Astrocyte (in vitro differentiated cells and primary cell): ENCODE measurements at regions not wholly inside any gene's neighbourhood (a gene's known extent, or its start where the extent isn't known, plus 50 kb on each side); places are given as distances from the start of the nearest gene placed in this dataset.

Experiments
- DNase-seq: peaks from one replicate; pipeline ENCODE4 v3.0.0-alpha.2; 2010; ENCODE audit warnings: low read depth
- FAIRE-seq: peaks from 2 replicates; lab custom pipeline; 2011; peaks lifted over from hg19 to GRCh38; lab: Jason Lieb, UNC
- H2AFZ ChIP-seq: 2 replicates; pipeline ENCODE4 v1.6.0; 2012; ENCODE audit warnings: low read depth, low read length, inconsistent platforms
- H3K27ac ChIP-seq: 2 replicates; pipeline ENCODE4 v1.5.1; 2011; ENCODE audit warnings: low read depth, low read length, inconsistent platforms
- H3K27me3 ChIP-seq: 2 replicates; pipeline ENCODE4 v1.6.0; 2011; ENCODE audit warnings: low read length, inconsistent platforms; ENCODE audit not compliant: insufficient read depth
- H3K36me3 ChIP-seq: 2 replicates; pipeline ENCODE4 v1.5.1; 2011; ENCODE audit warnings: low read length, inconsistent platforms; ENCODE audit not compliant: insufficient read depth
- H3K4me1 ChIP-seq: 2 replicates; pipeline ENCODE4 v1.5.1; 2011; ENCODE audit warnings: low read length, inconsistent platforms; ENCODE audit not compliant: insufficient read depth
- H3K4me2 ChIP-seq: 2 replicates; pipeline ENCODE4 v1.6.0; 2012; ENCODE audit warnings: low read length, inconsistent platforms
- H3K4me3 ChIP-seq: 2 replicates; pipeline ENCODE4 v1.5.1; 2011; ENCODE audit warnings: low read depth, mild to moderate bottlenecking, low read length, inconsistent platforms; ENCODE audit not compliant: insufficient read depth
- H3K79me2 ChIP-seq: 2 replicates; pipeline ENCODE4 v1.6.0; 2012; ENCODE audit warnings: mild to moderate bottlenecking, low read length, inconsistent platforms; ENCODE audit not compliant: insufficient read depth
- H3K9ac ChIP-seq: 2 replicates; pipeline ENCODE4 v1.6.0; 2012; ENCODE audit warnings: mild to moderate bottlenecking, low read length, inconsistent platforms
- H3K9me3 ChIP-seq: 2 replicates; pipeline ENCODE4 v1.5.1; 2012; ENCODE audit warnings: low read depth, mild to moderate bottlenecking, low read length, inconsistent platforms; ENCODE audit not compliant: insufficient read depth
- H4K20me1 ChIP-seq: 2 replicates; pipeline ENCODE4 v1.6.0; 2012; ENCODE audit warnings: low read length, inconsistent platforms; ENCODE audit not compliant: insufficient read depth
- H3K27ac Mint-ChIP-seq: one replicate; pipeline ENCODE4 v1.8.0; 2021; ENCODE audit warnings: mild to moderate bottlenecking, mixed read lengths; ENCODE audit not compliant: unreplicated experiment
- H3K27me3 Mint-ChIP-seq: one replicate; pipeline ENCODE4 v1.8.0; 2021; ENCODE audit warnings: low read depth, mixed read lengths; ENCODE audit not compliant: unreplicated experiment
- H3K36me3 Mint-ChIP-seq: one replicate; pipeline ENCODE4 v1.8.0; 2021; ENCODE audit warnings: low read depth, mixed read lengths; ENCODE audit not compliant: unreplicated experiment
- H3K4me1 Mint-ChIP-seq: one replicate; pipeline ENCODE4 v1.8.0; 2021; ENCODE audit warnings: low read depth, mixed read lengths; ENCODE audit not compliant: unreplicated experiment
- H3K4me3 Mint-ChIP-seq: one replicate; pipeline ENCODE4 v1.8.0; 2021; ENCODE audit warnings: mild to moderate bottlenecking, moderate library complexity, mixed read lengths; ENCODE audit not compliant: unreplicated experiment
- H3K9me3 Mint-ChIP-seq: one replicate; pipeline ENCODE4 v1.8.0; 2021; ENCODE audit warnings: mild to moderate bottlenecking, mixed read lengths; ENCODE audit not compliant: unreplicated experiment
- EZH2 ChIP-seq: IDR thresholded peaks from 2 replicates; pipeline ENCODE4 v1.6.1; 2012; ENCODE audit warnings: mild to moderate bottlenecking, low read length, inconsistent platforms; ENCODE audit not compliant: insufficient read depth
- TF ChIP-seq, protein P1 (sequence below): IDR thresholded peaks from 2 replicates; pipeline ENCODE4 v1.5.1; 2011; ENCODE audit warnings: low read depth, mild to moderate bottlenecking, inconsistent platforms, low read length, moderate library complexity; ENCODE audit not compliant: insufficient read depth

DNA sequence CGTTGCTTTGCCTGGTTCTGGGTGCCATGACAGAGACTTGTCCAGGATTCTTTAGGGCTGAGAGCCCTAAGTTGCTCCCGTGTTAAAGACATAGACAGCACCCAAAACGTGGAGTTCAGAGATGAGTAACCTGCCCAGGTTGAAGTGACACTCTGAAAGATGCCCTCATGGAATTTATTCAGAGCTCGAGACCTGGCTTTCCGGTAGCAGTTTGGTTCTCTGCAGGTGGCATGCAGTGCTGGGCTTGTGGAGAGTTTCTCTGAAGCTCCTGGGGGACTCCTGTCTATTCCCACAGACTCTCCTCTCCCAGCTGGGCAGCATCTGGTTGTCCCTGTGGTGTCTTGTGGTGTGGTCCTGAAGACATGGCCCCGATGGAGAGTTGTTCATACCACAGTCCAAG is 241.0 kb downstream of the RHOU start:
- Histone ChIP-seq H3K27me3 (peaks cover 3% of the 10 kb centered on the region), H3K4me2 (no peak overlapping the region), H3K9me3 (no peaks in the 10 kb centered on the region), H3K9ac (no peak overlapping the region), H3K4me3 (no peak overlapping the region), H3K4me1 (no peaks in the 10 kb centered on the region), H3K27ac (no peak overlapping the region), H3K36me3 (no peaks in the 10 kb centered on the region), H2AFZ (no peak overlapping the region), H3K79me2 (no peaks in the 10 kb centered on the region), H4K20me1 (no peaks in the 10 kb centered on the region)
- Mint-ChIP-seq H3K36me3 (no peaks in the 10 kb centered on the region), H3K4me1 (peaks cover 1% of the 10 kb centered on the region), H3K4me3 (no peak overlapping the region), H3K27me3 (peaks cover 21% of the 10 kb centered on the region), H3K27ac (no peak overlapping the region), H3K9me3 (no peaks in the 10 kb centered on the region)
- DNase-seq (no peak), FAIRE-seq (no peak)
- no peak for TF ChIP-seq EZH2
- TF ChIP-seq, protein P1, sequence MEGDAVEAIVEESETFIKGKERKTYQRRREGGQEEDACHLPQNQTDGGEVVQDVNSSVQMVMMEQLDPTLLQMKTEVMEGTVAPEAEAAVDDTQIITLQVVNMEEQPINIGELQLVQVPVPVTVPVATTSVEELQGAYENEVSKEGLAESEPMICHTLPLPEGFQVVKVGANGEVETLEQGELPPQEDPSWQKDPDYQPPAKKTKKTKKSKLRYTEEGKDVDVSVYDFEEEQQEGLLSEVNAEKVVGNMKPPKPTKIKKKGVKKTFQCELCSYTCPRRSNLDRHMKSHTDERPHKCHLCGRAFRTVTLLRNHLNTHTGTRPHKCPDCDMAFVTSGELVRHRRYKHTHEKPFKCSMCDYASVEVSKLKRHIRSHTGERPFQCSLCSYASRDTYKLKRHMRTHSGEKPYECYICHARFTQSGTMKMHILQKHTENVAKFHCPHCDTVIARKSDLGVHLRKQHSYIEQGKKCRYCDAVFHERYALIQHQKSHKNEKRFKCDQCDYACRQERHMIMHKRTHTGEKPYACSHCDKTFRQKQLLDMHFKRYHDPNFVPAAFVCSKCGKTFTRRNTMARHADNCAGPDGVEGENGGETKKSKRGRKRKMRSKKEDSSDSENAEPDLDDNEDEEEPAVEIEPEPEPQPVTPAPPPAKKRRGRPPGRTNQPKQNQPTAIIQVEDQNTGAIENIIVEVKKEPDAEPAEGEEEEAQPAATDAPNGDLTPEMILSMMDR: no peak

- no peaks in the 10 kb centered on the region for H3K36me3 ChIP-seq
- Mint-ChIP-seq H3K4me1 (peaks cover 1% of the 10 kb centered on the region), H3K27ac (no peak overlapping the region), H3K9me3 (no peaks in the 10 kb centered on the region), H3K4me3 (no peak overlapping the region), H3K27me3 (peaks cover 21% of the 10 kb centered on the region), H3K36me3 (no peaks in the 10 kb centered on the region)
- no peak overlapping the region for H2AFZ ChIP-seq
- no peaks in the 10 kb centered on the region for H3K4me1 ChIP-seq
- FAIRE-seq: no peak
- TF ChIP-seq EZH2: no peak
- TF ChIP-seq, protein P1: no peak
- H3K4me2 ChIP-seq: no peak overlapping the region
- no peaks in the 10 kb centered on the region for H4K20me1 ChIP-seq
- no peaks in the 10 kb centered on the region for H3K9me3 ChIP-seq
- H3K79me2 ChIP-seq: no peaks in the 10 kb centered on the region
- H3K9ac ChIP-seq: no peak overlapping the region
- no peak overlapping the region for H3K4me3 ChIP-seq
- DNase-seq: no peak
- no peak overlapping the region for H3K27ac ChIP-seq
- H3K27me3 ChIP-seq: peaks cover 3% of the 10 kb centered on the region
Measured at GRCh38 chr1:228977307-228977706, 242.0 kb downstream of the RHOU start.

GRCh38 chr1:228977741-228978140 is 242.5 kb downstream of the RHOU start:
- peaks cover 3% of the 10 kb centered on the region for H3K27me3 ChIP-seq
- H3K4me3 Mint-ChIP-seq: no peak overlapping the region
- peaks cover 21% of the 10 kb centered on the region for H3K27me3 Mint-ChIP-seq
- no peak overlapping the region for H3K27ac Mint-ChIP-seq
- H3K4me1 ChIP-seq: no peaks in the 10 kb centered on the region
- no peaks in the 10 kb centered on the region for H4K20me1 ChIP-seq
- H3K9me3 Mint-ChIP-seq: no peaks in the 10 kb centered on the region
- no peak overlapping the region for H3K4me2 ChIP-seq
- H3K4me1 Mint-ChIP-seq: peaks cover 1% of the 10 kb centered on the region
- H3K36me3 Mint-ChIP-seq: no peaks in the 10 kb centered on the region
- FAIRE-seq (no peak), DNase-seq (no peak)
- H3K9me3 ChIP-seq: no peaks in the 10 kb centered on the region
- no peaks in the 10 kb centered on the region for H3K36me3 ChIP-seq
- no peak overlapping the region for H2AFZ ChIP-seq
- TF ChIP-seq EZH2: no peak
- TF ChIP-seq, protein P1: no peak
- H3K4me3 ChIP-seq: no peak overlapping the region
- H3K79me2 ChIP-seq: no peaks in the 10 kb centered on the region
- no peak overlapping the region for H3K27ac ChIP-seq
- H3K9ac ChIP-seq: no peak overlapping the region
